HG03095 (cell line): ENCODE measurements at regions not wholly inside any gene's neighbourhood (a gene's known extent, or its start where the extent isn't known, plus 50 kb on each side); places are given as distances from the start of the nearest gene placed in this dataset.
"Not testable (repeated sequence)": the region's sequence is repeated elsewhere in the genome, so short reads cannot be mapped to it uniquely, and the experiment has no call there.

Source experiments
- ATAC-seq: cut with Tn5 transposase; IDR thresholded peaks from one replicate; pipeline ENCODE4 v1.9.1; 2021; ENCODE audit warnings: moderate library complexity; ENCODE audit not compliant: unreplicated experiment

DNA sequence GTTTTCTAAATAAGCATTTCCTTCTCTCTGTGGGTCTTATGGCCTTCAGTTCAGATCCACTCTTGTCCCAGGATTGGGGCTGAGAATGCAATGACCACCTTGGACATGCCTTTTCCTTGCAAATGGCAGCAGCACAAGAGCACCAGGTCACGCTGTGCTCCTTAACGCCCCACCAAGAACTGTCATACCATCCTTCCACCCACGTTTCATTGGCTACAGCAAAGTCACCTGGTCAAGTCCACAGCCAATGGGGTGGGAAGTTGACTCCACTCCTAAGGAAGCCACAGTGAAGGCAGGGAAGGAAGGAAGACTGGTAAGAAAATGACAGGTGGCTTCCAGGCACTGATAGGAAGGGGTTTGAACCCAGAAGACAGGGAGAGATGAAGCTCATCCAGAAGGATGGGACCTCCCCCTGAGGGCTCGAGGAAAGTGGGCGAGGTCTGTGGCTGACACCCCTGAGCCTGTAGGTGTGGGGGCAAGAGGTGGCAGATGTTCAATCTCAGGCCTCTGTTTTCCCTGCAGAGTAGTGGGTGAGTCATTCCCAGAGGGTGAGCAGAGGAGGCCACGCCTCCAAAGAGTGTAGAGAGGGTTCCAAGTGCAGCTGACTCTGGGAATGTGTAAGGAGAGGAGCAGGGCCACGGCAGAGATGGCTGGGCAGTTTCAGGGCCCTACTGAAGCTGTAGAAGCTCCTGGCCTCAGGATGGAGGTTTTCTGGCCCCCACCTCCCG is 113.5 kb upstream of the VRK1 start:
- ATAC-seq: no peak

- ATAC-seq: no peak
Observed at GRCh38 chr14:96686126-96686525, 111.1 kb upstream of the VRK1 start.

GRCh38 chr14:96688629-96689028 is 108.6 kb upstream of the VRK1 start:
- ATAC-seq: no peak

DNA sequence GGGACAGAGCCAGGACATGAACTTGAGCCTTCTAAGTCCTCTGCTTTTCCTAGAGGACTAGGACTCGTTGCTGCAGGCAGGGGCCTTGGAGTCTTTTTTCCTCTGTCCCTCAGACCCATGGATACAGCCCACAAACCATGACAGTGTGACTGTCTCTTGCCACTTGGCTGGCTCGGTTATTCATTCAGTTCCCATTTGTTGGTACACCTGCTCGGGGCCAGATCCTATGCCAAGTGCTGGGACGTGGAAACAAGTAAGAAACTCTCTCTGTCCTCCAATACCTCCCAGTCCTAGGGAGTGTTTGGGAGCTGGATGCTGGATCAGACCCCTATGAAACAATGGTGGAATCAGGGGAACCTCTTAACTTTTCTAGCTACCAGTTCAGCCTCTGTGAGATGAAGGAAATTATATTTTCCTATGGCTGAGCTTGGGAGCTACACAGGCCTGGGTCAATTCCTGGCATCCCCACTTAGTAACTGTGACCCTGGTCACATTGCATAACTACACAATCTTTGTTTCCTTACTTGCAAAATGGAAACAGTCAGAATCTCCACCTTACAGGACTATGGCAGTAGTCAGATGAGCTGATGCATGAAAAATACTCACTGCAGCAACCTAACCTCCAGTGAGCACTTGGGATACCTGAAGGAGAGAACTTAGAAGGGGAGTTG is 106.3 kb upstream of the VRK1 start:
- no peak for ATAC-seq

DNA sequence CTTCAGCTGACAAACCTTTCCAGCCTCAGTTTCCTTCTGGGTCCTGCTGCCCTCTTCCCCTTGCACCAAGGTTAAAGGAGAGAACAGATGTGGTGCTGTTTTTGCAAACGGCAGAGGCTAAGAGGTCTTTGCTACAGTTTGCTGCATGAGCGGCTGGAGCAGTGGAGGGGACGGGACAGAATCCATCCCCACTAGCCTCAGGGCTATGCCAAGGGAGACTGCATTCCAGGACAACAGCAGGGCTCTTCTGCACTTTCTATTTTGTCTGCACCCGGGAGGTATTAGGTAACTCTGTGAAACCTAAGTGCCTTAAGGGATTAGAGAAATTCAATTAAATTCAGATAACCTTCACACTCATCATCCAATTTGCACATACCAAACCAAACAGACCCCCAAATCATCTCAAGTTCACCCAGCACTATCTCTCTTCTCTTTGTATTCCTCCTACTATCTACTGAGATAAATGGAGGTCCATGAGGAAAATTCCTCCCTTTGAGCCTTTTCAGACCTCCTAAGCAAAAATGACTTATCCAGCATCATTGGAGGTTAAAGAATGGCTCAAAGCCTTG is 103.8 kb upstream of the VRK1 start:
- ATAC-seq: no peak

DNA sequence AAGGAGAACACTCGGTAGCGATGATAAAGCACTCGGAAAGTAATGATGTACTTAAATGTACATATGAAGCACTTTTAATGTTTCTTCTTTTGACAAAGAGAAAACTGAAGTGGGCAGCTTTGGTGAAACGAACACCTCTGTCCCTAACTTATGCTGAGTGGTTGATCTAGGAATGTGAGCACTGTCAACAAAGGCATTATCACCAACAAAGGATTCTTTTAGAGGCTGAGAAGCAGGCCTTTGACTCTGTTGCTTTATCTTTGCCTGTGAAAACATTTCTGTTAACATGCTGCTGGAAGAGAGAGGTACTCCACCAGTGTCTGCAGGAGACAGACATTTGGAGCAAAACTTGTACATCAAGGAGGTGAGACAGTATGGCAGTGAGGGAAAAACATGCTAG is 103.2 kb upstream of the VRK1 start:
- ATAC-seq: no peak

DNA sequence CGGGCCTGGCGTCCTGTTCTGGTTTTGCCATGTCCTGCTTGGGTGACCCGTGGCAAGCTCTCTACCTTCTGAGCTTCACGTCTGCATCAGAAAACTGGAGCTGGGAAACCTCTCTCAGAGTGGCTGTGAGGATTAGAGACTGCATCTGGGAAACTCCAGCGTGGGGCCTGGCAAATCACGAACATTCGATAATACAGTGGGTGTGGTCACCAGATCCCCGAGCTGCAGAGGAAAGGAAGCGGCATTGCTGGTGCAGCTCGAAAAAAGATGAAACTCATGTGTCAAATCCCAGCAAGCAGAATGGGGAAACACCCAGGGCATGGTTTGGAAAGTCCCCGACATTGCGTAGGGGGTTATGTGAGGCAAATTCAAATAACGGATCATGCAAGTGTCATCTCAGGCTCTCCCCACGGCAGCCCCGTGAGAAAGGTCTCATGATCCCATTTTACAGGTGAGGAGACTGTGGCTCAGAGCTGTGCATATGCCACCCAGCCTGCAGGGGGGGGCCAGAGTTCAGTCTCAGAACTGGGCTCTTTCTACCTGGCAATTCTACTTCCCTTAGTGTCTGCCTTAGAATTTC is 98.1 kb upstream of the VRK1 start:
- ATAC-seq: peak; percentile 64

DNA sequence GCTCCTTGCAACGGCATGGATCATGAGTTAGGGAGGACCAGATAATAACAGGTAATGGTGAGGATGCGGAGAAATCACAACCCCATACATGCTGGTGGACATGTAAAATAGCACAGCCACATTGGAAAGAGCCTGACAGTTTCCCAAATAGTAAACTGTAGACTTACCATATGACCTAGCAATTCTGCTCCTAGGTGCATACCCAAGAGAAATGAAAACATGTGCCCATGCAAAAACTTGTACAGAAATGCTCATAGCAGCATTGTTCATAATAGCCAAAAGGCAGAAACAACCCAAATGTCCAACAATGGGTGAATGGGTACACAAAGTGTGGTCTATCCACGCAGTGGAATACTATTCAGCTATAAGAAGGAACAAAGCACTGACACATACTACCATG is 97.5 kb upstream of the VRK1 start:
- no peak for ATAC-seq

- ATAC-seq: no peak
Observed at GRCh38 chr14:96702831-96703230, 94.4 kb upstream of the VRK1 start.

DNA sequence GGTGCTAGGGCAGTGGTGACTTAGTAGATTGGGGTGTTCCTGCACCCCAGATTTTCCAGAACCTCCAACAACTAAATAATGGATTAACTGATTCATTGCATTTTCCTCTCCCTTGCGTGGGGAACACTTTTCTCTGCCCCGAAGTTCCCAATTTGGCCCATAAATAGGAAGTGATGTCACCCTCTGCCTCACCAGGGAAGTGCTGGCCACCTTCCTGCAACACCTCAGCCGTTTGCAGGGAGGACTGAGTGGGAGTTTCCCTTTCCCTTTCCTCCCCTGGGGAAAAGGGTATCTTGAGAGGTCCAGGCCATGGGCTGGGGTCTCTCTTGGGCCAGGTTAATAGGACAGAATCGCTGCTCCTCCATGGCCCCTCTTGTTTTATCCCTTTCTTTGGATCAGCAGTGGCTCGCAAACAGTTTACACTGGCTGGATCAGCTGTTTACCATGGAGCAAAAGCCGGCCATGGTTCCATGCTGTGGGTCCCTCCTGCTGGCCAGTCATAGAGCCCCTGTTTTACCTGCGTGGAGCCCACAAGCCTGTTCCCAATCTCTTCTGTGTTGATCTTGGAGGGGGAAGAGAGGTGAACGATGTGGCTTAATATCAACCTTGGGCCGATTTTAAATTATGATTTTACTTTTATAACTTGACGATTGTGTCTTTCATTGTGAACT is 91.6 kb upstream of the VRK1 start:
- ATAC-seq: no peak

DNA sequence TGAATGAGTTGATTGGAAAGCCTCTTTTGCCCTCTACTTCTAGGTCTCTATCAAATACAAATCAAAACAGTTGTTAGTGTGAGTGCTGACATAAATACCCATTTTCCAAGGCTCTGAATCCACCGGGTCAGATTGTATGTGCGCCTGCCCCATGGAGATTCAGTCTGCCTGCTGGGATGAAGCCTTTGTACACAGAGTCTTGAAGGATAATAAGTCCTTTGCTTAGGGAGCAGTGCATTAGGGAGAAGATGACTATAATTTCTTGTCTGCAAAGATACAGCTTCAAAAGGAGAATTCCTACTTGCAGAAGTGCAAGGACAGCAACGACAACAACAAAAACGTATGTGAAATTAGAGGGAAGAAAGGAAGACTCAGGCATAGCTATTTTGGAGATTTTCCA is 90.3 kb upstream of the VRK1 start:
- no peak for ATAC-seq

GRCh38 chr14:96710060-96710666 is 87.0 kb upstream of the VRK1 start:
- ATAC-seq: no peak

- ATAC-seq: no peak
Observed at GRCh38 chr14:96711559-96712267, 85.5 kb upstream of the VRK1 start.

DNA sequence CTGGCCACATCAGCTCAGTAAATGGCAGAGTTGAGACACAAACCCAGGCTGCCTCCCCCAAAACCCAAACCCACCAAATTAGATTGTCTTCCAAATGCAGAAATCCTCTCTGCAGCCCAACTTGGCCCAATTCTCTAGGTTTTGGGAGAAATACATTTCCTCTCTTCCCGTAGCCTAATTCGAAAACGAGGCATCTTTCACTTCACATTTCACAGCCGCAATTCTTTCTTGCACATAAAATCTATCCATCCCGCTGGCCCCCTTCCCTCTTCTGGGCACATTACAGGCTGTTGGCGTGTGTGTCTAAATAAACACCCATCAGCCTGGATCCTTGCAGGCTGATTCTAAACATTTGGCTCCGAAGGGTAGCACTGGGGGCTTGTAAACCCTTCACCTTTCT is 83.8 kb upstream of the VRK1 start:
- ATAC-seq: no peak

- ATAC-seq: not testable (repeated sequence)
Observed at GRCh38 chr14:96714537-96714936, 82.6 kb upstream of the VRK1 start.

DNA sequence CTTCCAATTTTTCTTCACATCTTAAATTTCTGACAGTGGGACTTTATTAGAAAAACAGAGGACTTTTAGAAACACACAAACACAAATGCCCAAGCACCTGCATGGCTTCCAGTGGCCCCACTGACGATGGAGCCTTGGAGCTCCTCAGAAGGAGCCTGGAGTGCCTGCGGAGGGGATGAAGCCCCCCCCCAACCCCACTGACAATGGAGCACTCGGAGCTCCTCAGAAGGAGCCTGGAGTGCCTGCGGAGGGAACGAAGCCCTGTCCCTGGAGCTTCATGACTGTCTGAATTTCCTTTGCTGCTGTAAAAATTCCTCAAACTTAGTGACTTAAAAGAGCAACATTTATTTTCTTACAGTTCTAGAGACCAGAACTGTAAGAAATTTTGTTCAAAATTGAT is 80.1 kb upstream of the VRK1 start:
- no peak for ATAC-seq

GRCh38 chr14:96718407-96718806 is 78.8 kb upstream of the VRK1 start:
- ATAC-seq: no peak

- not testable (repeated sequence) for ATAC-seq
Observed at GRCh38 chr14:96720702-96721101, 76.5 kb upstream of the VRK1 start.

DNA sequence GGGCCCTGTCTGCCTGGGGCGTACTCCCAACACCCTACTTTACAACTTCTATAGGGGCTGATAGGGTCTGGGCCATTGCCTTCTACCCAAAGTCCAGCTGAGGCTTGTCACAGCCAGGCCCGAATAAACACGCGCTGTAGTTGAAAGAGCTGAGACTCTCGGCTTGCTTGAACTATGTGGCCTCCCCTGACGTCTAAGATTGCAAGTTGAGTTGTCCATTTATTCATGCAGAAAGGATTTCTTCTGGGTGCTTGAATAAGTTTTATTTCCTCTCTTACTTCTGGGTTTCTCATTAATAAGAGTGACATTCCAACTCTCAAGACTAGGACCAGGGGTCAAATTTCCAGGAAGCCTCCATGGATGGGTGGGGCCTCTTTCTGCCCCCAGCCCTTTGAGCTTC is 74.4 kb upstream of the VRK1 start:
- ATAC-seq: no peak

DNA sequence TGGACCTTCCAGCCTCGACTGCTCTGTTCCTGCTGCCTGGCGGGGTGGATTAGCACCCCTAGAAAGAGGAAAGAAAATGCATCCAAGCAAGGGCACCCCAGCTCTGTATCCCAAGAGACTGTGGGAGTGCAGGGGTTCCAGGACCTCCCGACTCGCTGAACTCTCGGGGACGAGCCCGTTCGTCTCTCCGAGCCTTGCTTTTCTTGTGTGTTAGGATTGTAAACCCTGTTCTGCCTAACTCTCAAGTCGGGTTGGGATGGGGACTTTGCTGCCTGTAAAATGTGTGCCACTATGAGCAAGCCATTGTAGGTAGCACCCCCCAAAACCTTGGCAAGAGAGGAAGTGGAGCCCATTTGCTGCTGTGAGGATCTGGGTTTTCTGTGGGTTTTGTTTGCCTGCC is 73.2 kb upstream of the VRK1 start:
- no peak for ATAC-seq

- ATAC-seq: no peak
Observed at GRCh38 chr14:96725232-96725631, 72.0 kb upstream of the VRK1 start.
